HG02981 (cell line): ENCODE measurements at regions not wholly inside any gene's neighbourhood (a gene's known extent, or its start where the extent isn't known, plus 50 kb on each side); places are given as distances from the start of the nearest gene placed in this dataset.

Experiments
- ATAC-seq: cut with Tn5 transposase; IDR thresholded peaks from one replicate; pipeline ENCODE4 v1.9.1; 2021; ENCODE audit warnings: mild to moderate bottlenecking, moderate library complexity; ENCODE audit not compliant: unreplicated experiment

- no peak for ATAC-seq
Measured at GRCh38 chr7:84336766-84337165, 142.2 kb upstream of the SEMA3A start.

- ATAC-seq: peak; percentile 83
Measured at GRCh38 chr7:84336303-84336702, 141.7 kb upstream of the SEMA3A start.

GRCh38 chr7:84331616-84332015, 137.0 kb upstream of the SEMA3A start:
- ATAC-seq: no peak

- no peak for ATAC-seq
Measured at GRCh38 chr7:84328571-84328970, 134.0 kb upstream of the SEMA3A start.

- ATAC-seq: no peak
Measured at GRCh38 chr7:84324136-84324630, 129.6 kb upstream of the SEMA3A start.

GRCh38 chr7:84317536-84317935, 122.9 kb upstream of the SEMA3A start:
- no peak for ATAC-seq

- ATAC-seq: no peak
Measured at GRCh38 chr7:84314263-84314662, 119.7 kb upstream of the SEMA3A start.

GRCh38 chr7:84304407-84304806, 109.8 kb upstream of the SEMA3A start:
- ATAC-seq: no peak

- no peak for ATAC-seq
Measured at GRCh38 chr7:84302949-84303348, 108.4 kb upstream of the SEMA3A start.

- ATAC-seq: no peak
Measured at GRCh38 chr7:84297616-84298015, 103.0 kb upstream of the SEMA3A start.

- ATAC-seq: no peak
Measured at GRCh38 chr7:84294847-84295455, 100.4 kb upstream of the SEMA3A start.

- ATAC-seq: no peak
Measured at GRCh38 chr7:84294391-84294790, 99.8 kb upstream of the SEMA3A start.

GRCh38 chr7:84291756-84292155, 97.2 kb upstream of the SEMA3A start:
- ATAC-seq: no peak

- no peak for ATAC-seq
Measured at GRCh38 chr7:84283798-84284197, 89.2 kb upstream of the SEMA3A start.

- ATAC-seq: no peak
Measured at GRCh38 chr7:84281518-84281917, 86.9 kb upstream of the SEMA3A start.

GRCh38 chr7:84277628-84278224, 83.1 kb upstream of the SEMA3A start:
- ATAC-seq: no peak

GRCh38 chr7:84274029-84274638, 79.5 kb upstream of the SEMA3A start:
- no peak for ATAC-seq

- no peak for ATAC-seq
Measured at GRCh38 chr7:84271543-84271942, 77.0 kb upstream of the SEMA3A start.

- ATAC-seq: no peak
Measured at GRCh38 chr7:84264396-84264795, 69.8 kb upstream of the SEMA3A start.

- ATAC-seq: no peak
Measured at GRCh38 chr7:84263106-84263505, 68.5 kb upstream of the SEMA3A start.

GRCh38 chr7:84261509-84261908, 66.9 kb upstream of the SEMA3A start:
- ATAC-seq: no peak

- no peak for ATAC-seq
Measured at GRCh38 chr7:84258628-84259027, 64.0 kb upstream of the SEMA3A start.
